ENCODE measurements at regions not wholly inside any gene's neighbourhood (a gene's known extent, or its start where the extent isn't known, plus 50 kb on each side); places are given as distances from the start of the nearest gene placed in this dataset.
"Not testable (repeated sequence)": the region's sequence is repeated elsewhere in the genome, so short reads cannot be mapped to it uniquely, and the experiment has no call there.

- no peak for DNase-seq (ENCODE audit: low read depth in 4 of 4, low spot score in 1 of 4)
These were observed 385.7 kb downstream of the USP25 start for GRCh38 chr21:16115461-16115860.

GRCh38 chr21:16116069-16116468, 386.3 kb downstream of the USP25 start:
- no peak for DNase-seq (ENCODE audit: low read depth in 4 of 4, low spot score in 1 of 4)

- DNase-seq (ENCODE audit: low read depth in 4 of 4, low spot score in 1 of 4) = no peak
These were observed 387.0 kb downstream of the USP25 start for GRCh38 chr21:16116798-16117197.

GRCh38 chr21:16117331-16117730, 387.5 kb downstream of the USP25 start:
- no peak for DNase-seq (ENCODE audit: low read depth in 4 of 4, low spot score in 1 of 4)

GRCh38 chr21:16117851-16118590, 388.2 kb downstream of the USP25 start:
- DNase-seq (ENCODE audit: low read depth in 4 of 4, low spot score in 1 of 4) = no peak

- no peak for DNase-seq (ENCODE audit: low read depth in 4 of 4, low spot score in 1 of 4)
These were observed 394.8 kb downstream of the USP25 start for GRCh38 chr21:16124378-16125138.

- no peak for DNase-seq (ENCODE audit: low read depth in 4 of 4, low spot score in 1 of 4)
These were observed 395.5 kb downstream of the USP25 start for GRCh38 chr21:16125274-16125673.

GRCh38 chr21:16132453-16132852, 402.7 kb downstream of the USP25 start:
- not testable (repeated sequence) for DNase-seq (ENCODE audit: low read depth in 4 of 4, low spot score in 1 of 4)

GRCh38 chr21:16133248-16133647, 403.5 kb downstream of the USP25 start:
- DNase-seq (ENCODE audit: low read depth in 4 of 4, low spot score in 1 of 4) = no peak

- no peak for DNase-seq (ENCODE audit: low read depth in 4 of 4, low spot score in 1 of 4)
These were observed 404.4 kb downstream of the USP25 start for GRCh38 chr21:16134134-16134533.

GRCh38 chr21:16137106-16137505, 407.3 kb downstream of the USP25 start:
- DNase-seq (ENCODE audit: low read depth in 4 of 4, low spot score in 1 of 4) = no peak

- no peak for DNase-seq (ENCODE audit: low read depth in 4 of 4, low spot score in 1 of 4)
These were observed 415.3 kb downstream of the USP25 start for GRCh38 chr21:16145052-16145451.

GRCh38 chr21:16145479-16145878, 415.7 kb downstream of the USP25 start:
- no peak for DNase-seq (ENCODE audit: low read depth in 4 of 4, low spot score in 1 of 4)

GRCh38 chr21:16154321-16154720, 424.5 kb downstream of the USP25 start:
- no peak for DNase-seq (ENCODE audit: low read depth in 4 of 4, low spot score in 1 of 4)

GRCh38 chr21:16154951-16155635, 425.3 kb downstream of the USP25 start:
- no peak for DNase-seq (ENCODE audit: low read depth in 4 of 4, low spot score in 1 of 4)

- DNase-seq (ENCODE audit: low read depth in 4 of 4, low spot score in 1 of 4) = no peak
These were observed 427.2 kb downstream of the USP25 start for GRCh38 chr21:16156841-16157489.

GRCh38 chr21:16159213-16159970, 429.6 kb downstream of the USP25 start:
- DNase-seq (ENCODE audit: low read depth in 4 of 4, low spot score in 1 of 4) = no peak

GRCh38 chr21:16159971-16160350, 430.2 kb downstream of the USP25 start:
- DNase-seq (ENCODE audit: low read depth in 4 of 4, low spot score in 1 of 4) = no peak

GRCh38 chr21:16162953-16163352, 433.2 kb downstream of the USP25 start:
- no peak for DNase-seq (ENCODE audit: low read depth in 4 of 4, low spot score in 1 of 4)

- DNase-seq (ENCODE audit: low read depth in 4 of 4, low spot score in 1 of 4) = no peak
These were observed 439.3 kb downstream of the USP25 start for GRCh38 chr21:16169102-16169511.

GRCh38 chr21:16169779-16170178, 440.0 kb downstream of the USP25 start:
- no peak for DNase-seq (ENCODE audit: low read depth in 4 of 4, low spot score in 1 of 4)

All from stimulated activated CD4-positive, alpha-beta T cell treated with anti-CD3 and anti-CD28 coated beads, Interleukin-1b, Interleukin-23, amount 100 ng/mL, for 24 hours (primary cell).